ENCODE measurements at regions not wholly inside any gene's neighbourhood (a gene's known extent, or its start where the extent isn't known, plus 50 kb on each side); places are given as distances from the start of the nearest gene placed in this dataset.

GRCh38 chr3:26347150-26347549, 275.4 kb upstream of the LRRC3B start:
- no peaks in the 10 kb centered on the region for H3K4me1 ChIP-seq
- no peak overlapping the region for H3K4me3 Mint-ChIP-seq
- TF ChIP-seq EZH2 (IDR thresholded peaks at IDR 0.05) (no peak), CTCF (IDR thresholded peaks at IDR 0.05) (no peak), EZH2phosphoT487 (IDR thresholded peaks at IDR 0.05) (no peak)

GRCh38 chr3:26350853-26351252, 271.7 kb upstream of the LRRC3B start:
- H2AFZ ChIP-seq (replicated peaks): no peak overlapping the region
- no peak overlapping the region for H3K4me3 ChIP-seq
- Mint-ChIP-seq H3K9me3 (peaks cover 10% of the 10 kb centered on the region), H3K4me1 (no peaks in the 10 kb centered on the region), H3K36me3 (no peaks in the 10 kb centered on the region), H3K27ac (no peak overlapping the region), H3K4me3 (no peak overlapping the region), H3K27me3 (ENCODE audit: insufficient read depth, low read depth) (no peaks in the 10 kb centered on the region)
- no peaks in the 10 kb centered on the region for H3K27me3 ChIP-seq
- TF ChIP-seq CTCF (IDR thresholded peaks at IDR 0.05) (no peak), EZH2phosphoT487 (IDR thresholded peaks at IDR 0.05) (no peak), EZH2 (IDR thresholded peaks at IDR 0.05) (no peak)
- H3K9me3 ChIP-seq (ENCODE audit: low read depth): no peaks in the 10 kb centered on the region
- no peaks in the 10 kb centered on the region for H3F3A ChIP-seq (ENCODE audit: low read depth)
- no peaks in the 10 kb centered on the region for H3K4me1 ChIP-seq
- H3K4me2 ChIP-seq: no peak overlapping the region
- H3K36me3 ChIP-seq: peaks cover 2% of the 10 kb centered on the region
- no peak overlapping the region for H3K27ac ChIP-seq
- no peak for DNase-seq (ENCODE audit: low spot score)
- H3K79me2 ChIP-seq (ENCODE audit: low read depth): no peaks in the 10 kb centered on the region
- H3K9ac ChIP-seq: no peak overlapping the region
- no peaks in the 10 kb centered on the region for H4K20me1 ChIP-seq (ENCODE audit: low read depth)

More at GRCh38 chr3:26347150-26347549, 275.4 kb upstream of the LRRC3B start:
- Mint-ChIP-seq H3K9me3 (peaks cover 10% of the 10 kb centered on the region), H3K27ac (no peak overlapping the region), H3K4me1 (no peaks in the 10 kb centered on the region), H3K27me3 (ENCODE audit: insufficient read depth, low read depth) (no peaks in the 10 kb centered on the region), H3K36me3 (no peaks in the 10 kb centered on the region)
- Histone ChIP-seq H2AFZ (replicated peaks) (no peak overlapping the region), H3F3A (ENCODE audit: low read depth) (no peaks in the 10 kb centered on the region), H3K4me2 (no peak overlapping the region), H3K9me3 (ENCODE audit: low read depth) (no peaks in the 10 kb centered on the region), H4K20me1 (ENCODE audit: low read depth) (no peaks in the 10 kb centered on the region), H3K4me3 (no peak overlapping the region), H3K27ac (no peak overlapping the region), H3K36me3 (peaks cover 2% of the 10 kb centered on the region), H3K27me3 (no peaks in the 10 kb centered on the region), H3K9ac (no peak overlapping the region), H3K79me2 (ENCODE audit: low read depth) (no peaks in the 10 kb centered on the region)
- DNase-seq (ENCODE audit: low spot score): no peak

GRCh38 chr3:26353097-26353496, 269.5 kb upstream of the LRRC3B start:
- Histone ChIP-seq H3K9me3 (ENCODE audit: low read depth) (no peaks in the 10 kb centered on the region), H3K4me2 (no peak overlapping the region), H3F3A (ENCODE audit: low read depth) (no peaks in the 10 kb centered on the region), H2AFZ (replicated peaks) (no peak overlapping the region), H3K27me3 (no peaks in the 10 kb centered on the region), H3K9ac (no peak overlapping the region), H3K36me3 (peaks cover 2% of the 10 kb centered on the region), H3K27ac (no peak overlapping the region), H3K4me3 (no peak overlapping the region), H3K4me1 (no peaks in the 10 kb centered on the region), H3K79me2 (ENCODE audit: low read depth) (no peaks in the 10 kb centered on the region), H4K20me1 (ENCODE audit: low read depth) (no peaks in the 10 kb centered on the region)
- no peaks in the 10 kb centered on the region for H3K36me3 Mint-ChIP-seq
- TF ChIP-seq EZH2 (IDR thresholded peaks at IDR 0.05): no peak
- TF ChIP-seq EZH2phosphoT487 (IDR thresholded peaks at IDR 0.05): no peak
- TF ChIP-seq CTCF (IDR thresholded peaks at IDR 0.05): no peak
- no peak overlapping the region for H3K27ac Mint-ChIP-seq
- no peak overlapping the region for H3K4me3 Mint-ChIP-seq
- H3K27me3 Mint-ChIP-seq (ENCODE audit: insufficient read depth, low read depth): no peaks in the 10 kb centered on the region
- no peak for DNase-seq (ENCODE audit: low spot score)
- no peaks in the 10 kb centered on the region for H3K4me1 Mint-ChIP-seq
- peaks cover 4% of the 10 kb centered on the region for H3K9me3 Mint-ChIP-seq
